Astrocyte (in vitro differentiated cells and primary cell): ENCODE measurements at regions not wholly inside any gene's neighbourhood (a gene's known extent, or its start where the extent isn't known, plus 50 kb on each side); places are given as distances from the start of the nearest gene placed in this dataset.

Experiments used
- DNase-seq: peaks from one replicate; pipeline ENCODE4 v3.0.0-alpha.2; 2010; ENCODE audit warnings: low read depth
- FAIRE-seq: peaks from 2 replicates; lab custom pipeline; 2011; peaks lifted over from hg19 to GRCh38; lab: Jason Lieb, UNC
- H2AFZ ChIP-seq: 2 replicates; pipeline ENCODE4 v1.6.0; 2012; ENCODE audit warnings: low read depth, low read length, inconsistent platforms
- H3K27ac ChIP-seq: 2 replicates; pipeline ENCODE4 v1.5.1; 2011; ENCODE audit warnings: low read depth, low read length, inconsistent platforms
- H3K27me3 ChIP-seq: 2 replicates; pipeline ENCODE4 v1.6.0; 2011; ENCODE audit warnings: low read length, inconsistent platforms; ENCODE audit not compliant: insufficient read depth
- H3K36me3 ChIP-seq: 2 replicates; pipeline ENCODE4 v1.5.1; 2011; ENCODE audit warnings: low read length, inconsistent platforms; ENCODE audit not compliant: insufficient read depth
- H3K4me1 ChIP-seq: 2 replicates; pipeline ENCODE4 v1.5.1; 2011; ENCODE audit warnings: low read length, inconsistent platforms; ENCODE audit not compliant: insufficient read depth
- H3K4me2 ChIP-seq: 2 replicates; pipeline ENCODE4 v1.6.0; 2012; ENCODE audit warnings: low read length, inconsistent platforms
- H3K4me3 ChIP-seq: 2 replicates; pipeline ENCODE4 v1.5.1; 2011; ENCODE audit warnings: low read depth, mild to moderate bottlenecking, low read length, inconsistent platforms; ENCODE audit not compliant: insufficient read depth
- H3K79me2 ChIP-seq: 2 replicates; pipeline ENCODE4 v1.6.0; 2012; ENCODE audit warnings: mild to moderate bottlenecking, low read length, inconsistent platforms; ENCODE audit not compliant: insufficient read depth
- H3K9ac ChIP-seq: 2 replicates; pipeline ENCODE4 v1.6.0; 2012; ENCODE audit warnings: mild to moderate bottlenecking, low read length, inconsistent platforms
- H3K9me3 ChIP-seq: 2 replicates; pipeline ENCODE4 v1.5.1; 2012; ENCODE audit warnings: low read depth, mild to moderate bottlenecking, low read length, inconsistent platforms; ENCODE audit not compliant: insufficient read depth
- H4K20me1 ChIP-seq: 2 replicates; pipeline ENCODE4 v1.6.0; 2012; ENCODE audit warnings: low read length, inconsistent platforms; ENCODE audit not compliant: insufficient read depth
- H3K27ac Mint-ChIP-seq: one replicate; pipeline ENCODE4 v1.8.0; 2021; ENCODE audit warnings: mild to moderate bottlenecking, mixed read lengths; ENCODE audit not compliant: unreplicated experiment
- H3K27me3 Mint-ChIP-seq: one replicate; pipeline ENCODE4 v1.8.0; 2021; ENCODE audit warnings: low read depth, mixed read lengths; ENCODE audit not compliant: unreplicated experiment
- H3K36me3 Mint-ChIP-seq: one replicate; pipeline ENCODE4 v1.8.0; 2021; ENCODE audit warnings: low read depth, mixed read lengths; ENCODE audit not compliant: unreplicated experiment
- H3K4me1 Mint-ChIP-seq: one replicate; pipeline ENCODE4 v1.8.0; 2021; ENCODE audit warnings: low read depth, mixed read lengths; ENCODE audit not compliant: unreplicated experiment
- H3K4me3 Mint-ChIP-seq: one replicate; pipeline ENCODE4 v1.8.0; 2021; ENCODE audit warnings: mild to moderate bottlenecking, moderate library complexity, mixed read lengths; ENCODE audit not compliant: unreplicated experiment
- H3K9me3 Mint-ChIP-seq: one replicate; pipeline ENCODE4 v1.8.0; 2021; ENCODE audit warnings: mild to moderate bottlenecking, mixed read lengths; ENCODE audit not compliant: unreplicated experiment
- EZH2 ChIP-seq: IDR thresholded peaks from 2 replicates; pipeline ENCODE4 v1.6.1; 2012; ENCODE audit warnings: mild to moderate bottlenecking, low read length, inconsistent platforms; ENCODE audit not compliant: insufficient read depth
- TF ChIP-seq, protein P1 (sequence below): IDR thresholded peaks from 2 replicates; pipeline ENCODE4 v1.5.1; 2011; ENCODE audit warnings: low read depth, mild to moderate bottlenecking, inconsistent platforms, low read length, moderate library complexity; ENCODE audit not compliant: insufficient read depth

DNA sequence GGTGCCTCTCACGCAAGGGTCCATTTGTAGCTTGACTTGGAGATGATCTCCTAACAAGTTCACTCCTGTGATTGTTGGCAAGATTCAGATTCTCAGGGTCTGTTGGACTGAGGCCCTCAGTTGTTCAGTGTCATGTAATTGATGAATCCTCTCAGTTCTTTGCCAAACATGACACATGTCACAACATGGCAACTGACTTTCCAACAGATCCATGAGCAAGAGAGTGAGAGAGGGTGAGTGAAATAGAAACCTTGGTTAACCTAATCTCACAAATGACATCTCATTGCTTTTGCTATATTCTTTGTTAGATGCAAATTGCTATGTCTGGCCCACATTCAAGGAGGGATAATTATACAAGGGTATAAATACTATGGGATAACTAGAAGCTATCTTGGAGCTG, 231.0 kb upstream of the PCDH10 start:
- Mint-ChIP-seq H3K36me3 (no peaks in the 10 kb centered on the region), H3K4me1 (no peaks in the 10 kb centered on the region), H3K9me3 (no peaks in the 10 kb centered on the region), H3K27me3 (no peaks in the 10 kb centered on the region), H3K4me3 (no peak overlapping the region), H3K27ac (no peak overlapping the region)
- H3K36me3 ChIP-seq = no peaks in the 10 kb centered on the region
- TF ChIP-seq, protein P1, sequence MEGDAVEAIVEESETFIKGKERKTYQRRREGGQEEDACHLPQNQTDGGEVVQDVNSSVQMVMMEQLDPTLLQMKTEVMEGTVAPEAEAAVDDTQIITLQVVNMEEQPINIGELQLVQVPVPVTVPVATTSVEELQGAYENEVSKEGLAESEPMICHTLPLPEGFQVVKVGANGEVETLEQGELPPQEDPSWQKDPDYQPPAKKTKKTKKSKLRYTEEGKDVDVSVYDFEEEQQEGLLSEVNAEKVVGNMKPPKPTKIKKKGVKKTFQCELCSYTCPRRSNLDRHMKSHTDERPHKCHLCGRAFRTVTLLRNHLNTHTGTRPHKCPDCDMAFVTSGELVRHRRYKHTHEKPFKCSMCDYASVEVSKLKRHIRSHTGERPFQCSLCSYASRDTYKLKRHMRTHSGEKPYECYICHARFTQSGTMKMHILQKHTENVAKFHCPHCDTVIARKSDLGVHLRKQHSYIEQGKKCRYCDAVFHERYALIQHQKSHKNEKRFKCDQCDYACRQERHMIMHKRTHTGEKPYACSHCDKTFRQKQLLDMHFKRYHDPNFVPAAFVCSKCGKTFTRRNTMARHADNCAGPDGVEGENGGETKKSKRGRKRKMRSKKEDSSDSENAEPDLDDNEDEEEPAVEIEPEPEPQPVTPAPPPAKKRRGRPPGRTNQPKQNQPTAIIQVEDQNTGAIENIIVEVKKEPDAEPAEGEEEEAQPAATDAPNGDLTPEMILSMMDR = no peak
- TF ChIP-seq EZH2 = no peak
- H4K20me1 ChIP-seq = no peaks in the 10 kb centered on the region
- no peak overlapping the region for H3K4me2 ChIP-seq
- no peaks in the 10 kb centered on the region for H3K79me2 ChIP-seq
- H3K4me3 ChIP-seq = no peak overlapping the region
- no peak for FAIRE-seq
- H3K9me3 ChIP-seq = no peaks in the 10 kb centered on the region
- no peaks in the 10 kb centered on the region for H3K4me1 ChIP-seq
- no peak overlapping the region for H2AFZ ChIP-seq
- H3K27ac ChIP-seq = no peak overlapping the region
- no peak for DNase-seq
- no peak overlapping the region for H3K9ac ChIP-seq
- no peaks in the 10 kb centered on the region for H3K27me3 ChIP-seq

DNA sequence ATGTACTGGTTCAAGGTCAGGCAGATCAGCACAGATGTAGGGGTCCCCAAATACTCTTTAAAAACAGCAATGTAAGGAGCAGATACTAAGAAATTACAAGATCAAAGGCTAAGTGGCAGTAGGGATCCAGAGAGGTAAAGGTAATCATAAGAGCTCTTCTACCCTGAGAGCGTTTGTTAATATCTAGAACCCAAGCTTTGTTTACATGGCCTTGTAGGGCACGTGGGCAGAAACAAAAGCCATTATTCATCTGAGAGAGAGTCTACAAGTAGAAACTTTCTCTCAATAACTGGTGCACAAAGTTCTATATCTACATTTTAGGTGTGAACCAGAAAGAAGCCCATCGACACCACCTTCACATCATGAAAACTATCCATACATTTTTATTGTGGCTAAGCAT, 225.6 kb upstream of the PCDH10 start:
- no peak overlapping the region for H2AFZ ChIP-seq
- Mint-ChIP-seq H3K27me3 (no peaks in the 10 kb centered on the region), H3K4me3 (no peak overlapping the region), H3K36me3 (no peaks in the 10 kb centered on the region), H3K4me1 (no peaks in the 10 kb centered on the region), H3K9me3 (no peaks in the 10 kb centered on the region), H3K27ac (no peak overlapping the region)
- no peaks in the 10 kb centered on the region for H3K36me3 ChIP-seq
- TF ChIP-seq EZH2 = no peak
- TF ChIP-seq, protein P1 = no peak
- no peaks in the 10 kb centered on the region for H3K27me3 ChIP-seq
- DNase-seq = no peak
- H3K79me2 ChIP-seq = no peaks in the 10 kb centered on the region
- H3K4me1 ChIP-seq = no peaks in the 10 kb centered on the region
- H3K4me3 ChIP-seq = no peak overlapping the region
- H3K27ac ChIP-seq = no peak overlapping the region
- H4K20me1 ChIP-seq = no peaks in the 10 kb centered on the region
- no peak for FAIRE-seq
- H3K4me2 ChIP-seq = no peak overlapping the region
- H3K9me3 ChIP-seq = no peaks in the 10 kb centered on the region
- no peak overlapping the region for H3K9ac ChIP-seq

DNA sequence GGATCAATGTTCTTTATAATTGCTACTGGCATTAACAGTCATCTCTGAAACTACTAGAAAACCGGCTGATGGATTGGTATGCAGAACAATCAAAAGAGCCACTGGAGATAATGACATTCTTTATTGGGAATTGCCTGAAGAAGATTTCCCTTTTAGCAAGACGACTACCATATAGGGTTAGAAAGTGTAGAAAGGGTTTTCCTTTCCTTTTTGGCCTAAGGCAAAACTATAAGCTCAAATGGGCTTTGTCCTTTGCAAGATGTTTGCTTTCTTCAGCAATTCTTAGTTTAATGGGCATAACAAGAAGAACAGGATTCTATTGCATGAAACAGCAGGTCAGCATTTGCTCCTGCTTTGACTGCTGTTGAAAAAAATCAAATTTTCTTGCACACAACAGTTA, 214.2 kb upstream of the PCDH10 start:
- TF ChIP-seq EZH2 = no peak
- TF ChIP-seq, protein P1 = no peak
- Histone ChIP-seq H3K27me3 (no peaks in the 10 kb centered on the region), H3K9ac (no peak overlapping the region), H3K4me3 (no peak overlapping the region), H3K9me3 (no peaks in the 10 kb centered on the region), H3K79me2 (no peaks in the 10 kb centered on the region), H3K4me2 (no peak overlapping the region), H4K20me1 (no peaks in the 10 kb centered on the region), H2AFZ (no peak overlapping the region), H3K36me3 (no peaks in the 10 kb centered on the region), H3K4me1 (no peaks in the 10 kb centered on the region), H3K27ac (no peak overlapping the region)
- Mint-ChIP-seq H3K4me3 (no peak overlapping the region), H3K27ac (no peak overlapping the region), H3K4me1 (no peaks in the 10 kb centered on the region), H3K27me3 (no peaks in the 10 kb centered on the region), H3K9me3 (peaks cover 3% of the 10 kb centered on the region), H3K36me3 (no peaks in the 10 kb centered on the region)
- no peak for DNase-seq
- FAIRE-seq = no peak
